ENCODE measurements at regions not wholly inside any gene's neighbourhood (a gene's known extent, or its start where the extent isn't known, plus 50 kb on each side); places are given as distances from the start of the nearest gene placed in this dataset.

DNA sequence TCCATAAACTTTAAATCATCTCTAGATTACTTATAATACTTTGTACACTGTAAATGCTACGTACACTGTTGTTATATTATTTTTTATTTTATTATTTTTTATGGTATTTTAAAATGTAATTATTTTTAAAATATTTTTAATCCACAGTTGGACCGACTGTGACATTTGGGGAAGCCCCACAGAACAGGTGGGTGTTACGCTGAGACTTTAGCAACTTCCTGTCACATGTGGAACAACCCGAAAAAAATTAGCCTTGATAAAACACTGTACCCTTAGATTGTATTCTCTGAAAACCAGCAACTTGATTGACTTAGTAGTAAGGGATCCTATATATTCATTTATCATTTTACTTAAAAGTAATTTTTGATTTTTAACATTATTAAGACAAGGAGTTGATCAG is 1755.7 kb upstream of the SEL1L start:
- no peak for TF ChIP-seq CTCF (IDR thresholded peaks at IDR 0.05; ENCODE audit: extremely low read depth in 1 of 2, insufficient read depth in 1 of 2, low read depth in 1 of 2, low read length in 2 of 2)
- TF ChIP-seq, protein P1, sequence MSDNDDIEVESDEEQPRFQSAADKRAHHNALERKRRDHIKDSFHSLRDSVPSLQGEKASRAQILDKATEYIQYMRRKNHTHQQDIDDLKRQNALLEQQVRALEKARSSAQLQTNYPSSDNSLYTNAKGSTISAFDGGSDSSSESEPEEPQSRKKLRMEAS (IDR thresholded peaks at IDR 0.05; ENCODE audit: insufficient read depth, insufficient read length) = no peak
- TF ChIP-seq POLR2AphosphoS5 (IDR thresholded peaks at IDR 0.05; ENCODE audit: insufficient read depth, low read depth, low read length) = no peak
- no peak for TF ChIP-seq EZH2 (IDR thresholded peaks at IDR 0.05; ENCODE audit: borderline replicate concordance, low read depth, low read length, severe bottlenecking)
- TF ChIP-seq GATA2 (IDR thresholded peaks at IDR 0.05; ENCODE audit: insufficient read depth, insufficient read length, low read depth, low read length) = no peak
